PC-9 (cell line): ENCODE measurements at regions not wholly inside any gene's neighbourhood (a gene's known extent, or its start where the extent isn't known, plus 50 kb on each side); places are given as distances from the start of the nearest gene placed in this dataset.

Experiments
- EZH2 ChIP-seq: fragments of 200-600 bp; sonication (generic); IDR thresholded peaks from 2 replicates; pipeline ENCODE4 v1.8.0; 2017; ENCODE audit warnings: antibody characterized with exemption, low read depth
- TF ChIP-seq, protein P1 (sequence below): fragments of 200-600 bp; sonication (generic); conservative IDR thresholded peaks from 2 replicates; pipeline ENCODE4 v1.6.1; 2017; ENCODE audit warnings: mixed run types, antibody characterized with exemption, mild to moderate bottlenecking, moderate library complexity

DNA sequence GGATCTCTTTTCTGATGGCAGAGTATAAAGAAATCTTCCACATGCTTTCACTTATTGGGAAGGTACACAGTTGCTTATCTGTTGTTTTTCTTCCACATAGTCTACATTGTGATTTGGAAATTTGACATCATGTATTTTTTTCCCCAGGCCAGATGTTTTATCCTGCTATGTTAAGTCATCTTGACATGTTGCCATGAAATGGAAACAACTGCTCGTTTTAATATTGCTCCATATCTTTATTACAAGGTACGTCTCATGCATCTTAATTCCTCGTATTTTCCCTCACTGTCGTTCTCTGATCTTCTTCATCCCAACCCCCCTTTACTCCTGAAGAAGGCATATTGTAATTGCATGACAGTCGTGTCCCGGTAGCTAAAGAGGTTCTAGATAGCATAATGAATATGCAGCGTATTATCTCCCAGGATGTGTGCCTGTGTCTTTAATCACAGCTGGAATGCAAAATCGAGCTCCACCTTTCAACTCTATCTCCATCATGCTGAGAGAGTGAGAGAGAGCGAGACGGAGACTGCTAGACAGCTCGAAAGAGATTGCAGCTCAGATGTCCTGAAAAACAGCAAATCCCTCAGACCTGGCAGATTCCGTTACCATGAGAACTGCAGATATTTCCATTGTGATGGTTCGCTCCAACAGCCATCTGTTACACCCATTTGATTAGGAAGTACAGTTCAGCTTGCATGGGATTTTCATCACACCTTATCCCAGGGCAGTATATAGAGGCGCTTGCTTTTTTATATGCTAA is 281.7 kb downstream of the TMEM38B start:
- TF ChIP-seq EZH2, result no peak
- TF ChIP-seq, protein P1, sequence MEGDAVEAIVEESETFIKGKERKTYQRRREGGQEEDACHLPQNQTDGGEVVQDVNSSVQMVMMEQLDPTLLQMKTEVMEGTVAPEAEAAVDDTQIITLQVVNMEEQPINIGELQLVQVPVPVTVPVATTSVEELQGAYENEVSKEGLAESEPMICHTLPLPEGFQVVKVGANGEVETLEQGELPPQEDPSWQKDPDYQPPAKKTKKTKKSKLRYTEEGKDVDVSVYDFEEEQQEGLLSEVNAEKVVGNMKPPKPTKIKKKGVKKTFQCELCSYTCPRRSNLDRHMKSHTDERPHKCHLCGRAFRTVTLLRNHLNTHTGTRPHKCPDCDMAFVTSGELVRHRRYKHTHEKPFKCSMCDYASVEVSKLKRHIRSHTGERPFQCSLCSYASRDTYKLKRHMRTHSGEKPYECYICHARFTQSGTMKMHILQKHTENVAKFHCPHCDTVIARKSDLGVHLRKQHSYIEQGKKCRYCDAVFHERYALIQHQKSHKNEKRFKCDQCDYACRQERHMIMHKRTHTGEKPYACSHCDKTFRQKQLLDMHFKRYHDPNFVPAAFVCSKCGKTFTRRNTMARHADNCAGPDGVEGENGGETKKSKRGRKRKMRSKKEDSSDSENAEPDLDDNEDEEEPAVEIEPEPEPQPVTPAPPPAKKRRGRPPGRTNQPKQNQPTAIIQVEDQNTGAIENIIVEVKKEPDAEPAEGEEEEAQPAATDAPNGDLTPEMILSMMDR, result no peak
